Mammary epithelial cell (primary cell): ENCODE measurements at regions not wholly inside any gene's neighbourhood (a gene's known extent, or its start where the extent isn't known, plus 50 kb on each side); places are given as distances from the start of the nearest gene placed in this dataset.

Source experiments
- CTCF ChIP-seq, 2 donors: IDR thresholded peaks in 1 of 2; conservative IDR thresholded peaks in 1 of 2; 2 replicates each; pipeline ENCODE4 v1.5.1; 2011 to 2012; ENCODE audit warnings: inconsistent platforms in 2 of 2, low read length in 2 of 2, mild to moderate bottlenecking in 2 of 2, control low read depth in 1 of 2, low read depth in 1 of 2; ENCODE audit not compliant: insufficient read depth in 1 of 2; ENCODE audit errors: extremely low read depth in 1 of 2
- EZH2 ChIP-seq: IDR thresholded peaks from 2 replicates; pipeline ENCODE4 v1.6.1; 2012; ENCODE audit warnings: low read length, inconsistent platforms, borderline replicate concordance

DNA sequence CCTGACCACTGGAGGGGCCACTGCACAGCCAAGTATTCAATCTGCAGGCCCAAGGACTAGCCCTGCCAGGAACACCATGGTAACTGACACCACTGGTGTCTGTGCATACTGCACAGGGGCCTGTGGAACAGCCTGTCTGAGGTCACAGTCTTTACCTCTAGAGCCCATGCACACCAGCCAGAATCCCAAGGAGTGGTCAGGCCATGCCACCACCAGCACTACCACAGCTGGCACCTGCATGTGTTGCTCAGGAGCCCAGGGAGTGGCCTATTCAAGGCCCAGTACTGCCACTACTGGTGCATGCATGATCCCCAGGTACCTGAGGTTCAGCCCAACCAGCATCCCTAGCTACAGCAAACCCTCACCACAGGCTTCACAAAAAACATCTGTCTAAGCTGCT lies 546.0 kb upstream of the RGMB start:
- TF ChIP-seq CTCF (conservative IDR thresholded peaks at IDR 0.05 in 1 of 2, IDR thresholded peaks at IDR 0.05 in 1 of 2; ENCODE audit: extremely low read depth in 1 of 2, insufficient read depth in 1 of 2, low read depth in 1 of 2, low read length in 2 of 2) (no peak), EZH2 (no peak)
